H1 (cell line): ENCODE measurements at regions not wholly inside any gene's neighbourhood (a gene's known extent, or its start where the extent isn't known, plus 50 kb on each side); places are given as distances from the start of the nearest gene placed in this dataset.

Source experiments
- CTCF ChIA-PET: fragments of 300-600 bp; sonication (Branson Sonifier 250); formaldehyde crosslinking; loops from one replicate; lab custom pipeline; 2021; ENCODE audit not compliant: partially characterized antibody; lab: Charles Lee
- POLR2A ChIA-PET: fragments of 300-600 bp; sonication (Branson Sonifier 250); formaldehyde crosslinking; loops from one replicate; lab custom pipeline; 2021; ENCODE audit warnings: inconsistent platforms; ENCODE audit not compliant: partially characterized antibody; lab: Charles Lee
- DNase-seq, 2 experiments: peaks; one replicate each; pipeline versions ENCODE4 v3.0.0 to v3.0.0-alpha.2; 2010 to 2022; ENCODE audit warnings: low spot score in 2 of 2, low read depth in 1 of 2, mixed read lengths in 1 of 2
- FAIRE-seq: peaks from 2 replicates; lab custom pipeline; 2011; peaks lifted over from hg19 to GRCh38; lab: Jason Lieb, UNC
- H2AFZ ChIP-seq: 2 replicates; pipeline ENCODE4 v1.8.1; 2012; ENCODE audit warnings: low read length, inconsistent platforms
- H2AK5ac ChIP-seq: 2 replicates; pipeline ENCODE4 v1.6.1; 2013; ENCODE audit warnings: low read depth, low read length
- H2BK120ac ChIP-seq: replicated peaks from 2 replicates; pipeline ENCODE3; 2013; ENCODE audit warnings: low read depth, low read length, inconsistent platforms
- H2BK12ac ChIP-seq: 2 replicates; pipeline ENCODE4 v1.6.1; 2013; ENCODE audit warnings: low read depth, low read length
- H2BK15ac ChIP-seq: 2 replicates; pipeline ENCODE4 v1.6.1; 2013; ENCODE audit warnings: low read length
- H2BK20ac ChIP-seq: 2 replicates; pipeline ENCODE4 v1.6.1; 2013; ENCODE audit warnings: low read length
- H2BK5ac ChIP-seq: 2 replicates; pipeline ENCODE4 v1.6.1; 2013; ENCODE audit warnings: low read depth, low read length
- H3K14ac ChIP-seq: 2 replicates; pipeline ENCODE4 v1.6.1; 2013; ENCODE audit warnings: inconsistent platforms; ENCODE audit not compliant: insufficient read length
- H3K18ac ChIP-seq: 2 replicates; pipeline ENCODE4 v1.6.1; 2013; ENCODE audit warnings: low read length; ENCODE audit errors: extremely low read depth
- H3K23ac ChIP-seq: 2 replicates; pipeline ENCODE4 v1.6.1; 2013; ENCODE audit warnings: inconsistent platforms; ENCODE audit not compliant: insufficient read length
- H3K23me2 ChIP-seq: 2 replicates; pipeline ENCODE4 v1.6.1; 2013; ENCODE audit warnings: low read depth, low read length
- H3K27ac ChIP-seq: 2 replicates; pipeline ENCODE4 v1.6.1; 2011; ENCODE audit warnings: low read depth, low read length, inconsistent platforms
- H3K27me3 ChIP-seq, 4 experiments: replicated peaks in 1 of 4; 1 replicate in 1 of 4; 2 replicates in 3 of 4; pipeline versions ENCODE4 v1.6.1 to v1.8.1; 2011 to 2013; ENCODE audit warnings: low read length in 3 of 4, mild to moderate bottlenecking in 3 of 4, inconsistent platforms in 2 of 4, mixed read lengths in 2 of 4, moderate library complexity in 1 of 4; ENCODE audit not compliant: control insufficient read depth in 3 of 4, insufficient read depth in 3 of 4; ENCODE audit errors: extremely low read depth in 1 of 4
- H3K36me3 ChIP-seq, 4 experiments: 2 replicates each; pipeline versions ENCODE4 v1.6.1 to v1.8.1; 2011 to 2013; ENCODE audit warnings: mild to moderate bottlenecking in 4 of 4, low read length in 3 of 4, moderate library complexity in 2 of 4, control low read depth in 1 of 4, inconsistent platforms in 1 of 4; ENCODE audit not compliant: insufficient read depth in 4 of 4, control insufficient read depth in 2 of 4
- H3K4ac ChIP-seq: replicated peaks from 2 replicates; pipeline ENCODE3; 2013; ENCODE audit warnings: low read length, low read depth, mixed read lengths, inconsistent platforms; ENCODE audit not compliant: insufficient read length
- H3K4me1 ChIP-seq, 4 experiments: replicated peaks in 1 of 4; 1 replicate in 1 of 4; 2 replicates in 3 of 4; pipeline versions ENCODE4 v1.6.1 to v1.8.1; 2011 to 2013; ENCODE audit warnings: low read length in 3 of 4, inconsistent platforms in 2 of 4, mixed read lengths in 1 of 4; ENCODE audit not compliant: insufficient read depth in 4 of 4, control insufficient read depth in 3 of 4
- H3K4me2 ChIP-seq, 2 experiments: 2 replicates each; pipeline versions ENCODE4 v1.6.1 to v1.8.1; 2011 to 2013; ENCODE audit warnings: low read depth in 2 of 2, low read length in 2 of 2, control low read depth in 1 of 2, inconsistent platforms in 1 of 2, mild to moderate bottlenecking in 1 of 2; ENCODE audit not compliant: insufficient read depth in 1 of 2
- H3K4me3 ChIP-seq, 4 experiments: fragments of 200-600, 300-600 bp in 1 of 4; sonication (generic), shearing (Covaris generic), sonication (Bioruptor Twin) in 1 of 4; 2 replicates each; pipeline versions ENCODE4 v1.5.1 to v1.8.1; 2011 to 2016; ENCODE audit warnings: low read length in 4 of 4, low read depth in 3 of 4, control low read depth in 2 of 4, inconsistent platforms in 2 of 4, mild to moderate bottlenecking in 2 of 4, mixed read lengths in 1 of 4, moderate library complexity in 1 of 4; ENCODE audit not compliant: insufficient read depth in 2 of 4; ENCODE audit errors: extremely low read depth in 1 of 4
- H3K56ac ChIP-seq: replicated peaks from 2 replicates; pipeline ENCODE3; 2013; ENCODE audit warnings: low read depth, mild to moderate bottlenecking, mixed read lengths, low read length, inconsistent platforms; ENCODE audit not compliant: insufficient read length
- H3K79me1 ChIP-seq: 2 replicates; pipeline ENCODE4 v1.6.1; 2013; ENCODE audit warnings: low read depth, low read length, control low read depth
- H3K79me2 ChIP-seq, 2 experiments: 2 replicates each; pipeline versions ENCODE4 v1.6.1 to v1.8.1; 2012 to 2013; ENCODE audit warnings: low read length in 2 of 2, mild to moderate bottlenecking in 2 of 2, inconsistent platforms in 1 of 2; ENCODE audit not compliant: insufficient read depth in 2 of 2, control insufficient read depth in 1 of 2
- H3K9ac ChIP-seq, 4 experiments: replicated peaks in 1 of 4; 1 replicate in 1 of 4; 2 replicates in 3 of 4; pipeline versions ENCODE4 v1.6.1 to v1.8.1; 2011 to 2013; ENCODE audit warnings: low read depth in 3 of 4, low read length in 3 of 4, control low read depth in 2 of 4, mild to moderate bottlenecking in 2 of 4, moderate library complexity in 2 of 4, inconsistent platforms in 1 of 4; ENCODE audit errors: extremely low read depth in 1 of 4
- H3K9me3 ChIP-seq, 2 experiments: 2 replicates each; pipeline versions ENCODE4 v1.6.1 to v1.8.1; 2012 to 2013; ENCODE audit warnings: mild to moderate bottlenecking in 2 of 2, moderate library complexity in 2 of 2, control low read depth in 1 of 2, inconsistent platforms in 1 of 2, low read depth in 1 of 2, low read length in 1 of 2, mixed read lengths in 1 of 2; ENCODE audit not compliant: insufficient read depth in 2 of 2
- H4K20me1 ChIP-seq, 2 experiments: replicated peaks in 1 of 2; 2 replicates each; pipeline versions ENCODE3 to v1.8.1; 2011 to 2013; ENCODE audit warnings: inconsistent platforms in 2 of 2, low read length in 2 of 2, mild to moderate bottlenecking in 1 of 2; ENCODE audit not compliant: insufficient read depth in 2 of 2, control insufficient read depth in 1 of 2
- H4K5ac ChIP-seq: 2 replicates; pipeline ENCODE4 v1.6.1; 2013; ENCODE audit warnings: low read length, low read depth, mixed read lengths, inconsistent platforms; ENCODE audit not compliant: insufficient read length
- H4K8ac ChIP-seq: 2 replicates; pipeline ENCODE4 v1.8.0; 2013; ENCODE audit warnings: mild to moderate bottlenecking, moderate library complexity, low read length, inconsistent platforms; ENCODE audit not compliant: insufficient read depth; ENCODE audit errors: extremely low read depth
- H4K91ac ChIP-seq: replicated peaks from 2 replicates; pipeline ENCODE3; 2013; ENCODE audit warnings: low read length, mixed read lengths, inconsistent platforms; ENCODE audit not compliant: insufficient read length
- BCL11A ChIP-seq, 2 experiments: IDR thresholded peaks; one replicate each; pipeline ENCODE4 v1.6.1; 2011; ENCODE audit warnings: low read depth in 2 of 2, low read length in 2 of 2, mild to moderate bottlenecking in 2 of 2
- CBX8 ChIP-seq: fragments of 300-800, 300-1000 bp; sonication (generic); IDR thresholded peaks from 2 replicates; pipeline ENCODE4 v1.7.1; 2016; ENCODE audit warnings: low read depth, low read length, borderline replicate concordance
- CTBP2 ChIP-seq: IDR thresholded peaks from 2 replicates; pipeline ENCODE4 v1.7.0; 2011; ENCODE audit warnings: borderline replicate concordance, mild to moderate bottlenecking, moderate library complexity, mixed read lengths, low read length; ENCODE audit not compliant: insufficient read depth, insufficient read length
- EZH2 ChIP-seq: fragments of 200-600 bp; sonication (generic); IDR thresholded peaks from 2 replicates; pipeline ENCODE4 v1.7.1; 2012; ENCODE audit warnings: low read depth, mild to moderate bottlenecking, moderate library complexity, low read length, inconsistent platforms; ENCODE audit not compliant: severe bottlenecking
- FOSL1 ChIP-seq: IDR thresholded peaks from 2 replicates; pipeline ENCODE4 v1.6.1; 2011; ENCODE audit warnings: mild to moderate bottlenecking, low read depth, low read length, moderate library complexity; ENCODE audit not compliant: insufficient read depth
- HDAC2 ChIP-seq, 2 experiments: fragments of 300-600 bp in 1 of 2; sonication (generic) in 1 of 2; IDR thresholded peaks; 2 replicates each; pipeline ENCODE4 v1.6.1; 2011 to 2012; ENCODE audit warnings: low read depth in 2 of 2, low read length in 2 of 2, mild to moderate bottlenecking in 2 of 2, moderate library complexity in 2 of 2, borderline replicate concordance in 1 of 2, inconsistent platforms in 1 of 2
- JUND ChIP-seq: IDR thresholded peaks from 2 replicates; pipeline ENCODE4 v1.6.1; 2011; ENCODE audit warnings: mild to moderate bottlenecking, improper control_type of control experiment, low read length
- RFX5 ChIP-seq: IDR thresholded peaks from 2 replicates; pipeline ENCODE4 v1.6.1; 2011; ENCODE audit warnings: low read depth, low read length, improper control_type of control experiment, borderline replicate concordance
- RXRA ChIP-seq: IDR thresholded peaks from 2 replicates; pipeline ENCODE4 v1.6.1; 2011; ENCODE audit warnings: low read depth, mild to moderate bottlenecking, low read length, moderate library complexity; ENCODE audit not compliant: insufficient read depth
- SRF ChIP-seq: IDR thresholded peaks from 2 replicates; pipeline ENCODE4 v1.6.1; 2011; ENCODE audit warnings: mild to moderate bottlenecking, low read depth, low read length, moderate library complexity
- WGBS, 2 experiments: shearing (Covaris generic) in 1 of 2; methylation state at CpG; one replicate each; pipeline versions ENCODE4 v1.1.6 to v1.1.7; 2013 to 2015; ENCODE audit warnings: low lambda C conversion rate in 2 of 2, mixed read lengths in 2 of 2, inconsistent platforms in 1 of 2, low coverage in 1 of 2, missing lambda C conversion rate in 1 of 2; ENCODE audit not compliant: insufficient replicate concordance in 2 of 2, insufficient coverage in 1 of 2, insufficient read length in 1 of 2; ENCODE audit errors: extremely low coverage in 1 of 2, missing lambda C conversion rate in 1 of 2; 5-methylcytosine and 5-hydroxymethylcytosine counted together

- no peak for TF ChIP-seq EZH2
- TF ChIP-seq CBX8: no peak
- no peak for TF ChIP-seq RXRA
- TF ChIP-seq BCL11A (IDR thresholded peaks at IDR 0.05; ENCODE audit: low read depth in 2 of 2, low read length in 2 of 2): no peak
- TF ChIP-seq RFX5: no peak
- no peak for TF ChIP-seq CTBP2
- no peak for TF ChIP-seq HDAC2 (IDR thresholded peaks at IDR 0.05; ENCODE audit: borderline replicate concordance in 1 of 2, low read depth in 2 of 2, low read length in 2 of 2)
- TF ChIP-seq SRF: no peak
- no peak for TF ChIP-seq JUND
- no peak for TF ChIP-seq FOSL1
- H3K23me2 ChIP-seq: no peaks in the 10 kb centered on the region
- H3K14ac ChIP-seq: no peak overlapping the region
- H3K18ac ChIP-seq: no peak overlapping the region
- no peak overlapping the region for H4K91ac ChIP-seq
- no peak overlapping the region for H3K4ac ChIP-seq
- H2BK20ac ChIP-seq: no peak overlapping the region
- H3K79me2 ChIP-seq: no peaks in the 10 kb centered on the region
- H3K79me1 ChIP-seq: no peaks in the 10 kb centered on the region
- no peak overlapping the region for H3K23ac ChIP-seq
- peaks cover 0 to 4% (median 0%) of the 10 kb centered on the region in 4 experiments; a peak in 2 of 7 replicates for H3K4me1 ChIP-seq
- no peak overlapping the region for H3K4me2 ChIP-seq
- H2BK120ac ChIP-seq: no peak overlapping the region
- no peak overlapping the region for H2BK5ac ChIP-seq
- H2AK5ac ChIP-seq: no peak overlapping the region
- no peak overlapping the region for H3K56ac ChIP-seq
- no peak overlapping the region for H4K5ac ChIP-seq
- H3K27ac ChIP-seq: no peak overlapping the region
- FAIRE-seq (no peak), DNase-seq (no peak)
- H3K9me3 ChIP-seq: peaks cover 0 to 3% of the 10 kb centered on the region in 2 experiments; a peak in 2 of 4 replicates
- H3K9ac ChIP-seq: no peak overlapping the region
- H3K4me3 ChIP-seq: no peak overlapping the region
- H3K36me3 ChIP-seq: no peaks in the 10 kb centered on the region
- H2BK15ac ChIP-seq: no peak overlapping the region
- no peaks in the 10 kb centered on the region for H4K20me1 ChIP-seq
- no peak overlapping the region for H4K8ac ChIP-seq
- H2AFZ ChIP-seq: no peak overlapping the region
- H3K27me3 ChIP-seq: no peaks in the 10 kb centered on the region
- POLR2A ChIA-PET: no interaction called here
- CTCF ChIA-PET: no interaction called here
- H2BK12ac ChIP-seq: no peak overlapping the region
- WGBS, 2 experiments: 76 to 100% methylated on average over 2 to 3 of the region's 3 CpGs
Observed at GRCh38 chr15:75136118-75136517, 65.6 kb upstream of the C15orf39 start.
